HG03520 (cell line): ENCODE measurements at regions not wholly inside any gene's neighbourhood (a gene's known extent, or its start where the extent isn't known, plus 50 kb on each side); places are given as distances from the start of the nearest gene placed in this dataset.

Source experiments
- ATAC-seq: cut with Tn5 transposase; IDR thresholded peaks from one replicate; pipeline ENCODE4 v1.9.1; 2021; ENCODE audit warnings: mild to moderate bottlenecking, moderate library complexity; ENCODE audit not compliant: unreplicated experiment

DNA sequence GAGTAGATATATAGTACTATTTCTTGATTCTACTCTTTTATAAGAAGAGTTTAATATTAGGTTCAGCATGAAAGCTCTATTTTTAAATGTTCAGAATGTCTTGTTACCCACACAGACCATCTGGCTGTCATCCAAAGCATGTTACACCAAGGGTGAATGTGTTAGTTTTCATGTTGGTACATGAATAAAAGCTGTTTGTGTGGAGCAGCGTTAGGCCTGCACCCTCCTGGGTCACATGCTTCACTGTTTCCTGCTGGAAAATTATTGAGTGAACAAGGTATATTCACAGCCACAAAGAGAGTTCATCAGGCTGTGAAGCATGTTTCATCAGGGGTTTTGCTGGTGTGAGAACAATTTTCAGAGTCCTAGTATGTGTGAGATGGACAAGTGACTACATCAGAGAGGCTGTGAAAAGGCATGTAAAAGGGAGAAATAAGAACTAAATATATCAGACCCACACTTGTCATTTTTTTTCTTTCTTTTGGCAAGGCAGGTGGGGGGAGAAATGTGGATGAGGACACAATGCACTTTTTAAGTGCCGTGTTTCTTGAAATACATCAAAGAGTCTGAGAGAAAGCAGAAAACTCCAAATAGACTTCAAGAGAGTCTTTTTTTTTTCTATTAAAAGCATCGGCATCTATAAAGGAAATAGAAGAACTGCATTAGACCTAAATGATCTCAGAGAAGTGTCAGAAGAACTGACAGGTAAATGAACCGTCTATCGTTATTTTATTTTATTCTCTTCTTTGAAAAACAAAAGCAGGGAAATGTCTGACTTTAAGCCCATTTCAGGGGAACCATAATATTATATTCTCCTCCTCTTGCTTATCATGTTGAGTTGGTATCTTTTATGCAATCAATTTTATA, 2429.7 kb downstream of the PCDH7 start:
- no peak for ATAC-seq

DNA sequence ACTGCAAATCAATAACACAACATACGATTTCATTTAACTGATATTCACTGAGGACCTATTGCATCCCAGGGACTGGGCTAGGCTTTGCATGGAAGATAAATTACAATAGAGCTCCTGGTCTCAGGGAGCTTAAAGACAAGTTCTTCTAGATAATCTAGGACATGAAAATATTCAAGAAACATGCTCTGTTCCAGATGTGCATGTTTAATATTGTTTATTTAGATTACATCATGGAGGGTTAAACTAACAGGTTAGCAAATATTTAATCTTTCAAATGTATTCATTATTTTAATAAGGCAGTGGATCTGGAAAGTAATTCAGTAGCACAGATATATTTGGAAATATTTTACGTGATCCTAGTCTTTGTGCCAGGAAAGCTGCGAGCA, 2430.3 kb downstream of the PCDH7 start:
- no peak for ATAC-seq

DNA sequence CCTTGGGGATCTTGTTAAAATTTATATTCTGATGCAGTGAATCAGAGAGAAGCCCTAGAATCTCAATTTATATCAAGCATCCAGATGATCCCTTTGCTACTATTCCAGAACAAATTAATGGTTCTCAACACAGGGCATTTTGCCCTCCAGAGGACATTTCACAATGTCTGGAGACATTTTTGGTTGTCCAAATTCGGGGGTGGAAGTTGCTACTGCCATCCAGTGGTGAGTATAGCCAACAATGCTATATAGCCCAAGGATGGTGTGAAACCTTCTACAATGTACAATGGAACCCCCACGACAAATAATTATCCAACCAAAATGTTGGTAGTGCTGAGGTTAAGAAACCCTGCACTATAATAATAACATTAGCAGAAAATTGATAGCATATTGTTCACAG, 2440.0 kb downstream of the PCDH7 start:
- ATAC-seq = no peak

DNA sequence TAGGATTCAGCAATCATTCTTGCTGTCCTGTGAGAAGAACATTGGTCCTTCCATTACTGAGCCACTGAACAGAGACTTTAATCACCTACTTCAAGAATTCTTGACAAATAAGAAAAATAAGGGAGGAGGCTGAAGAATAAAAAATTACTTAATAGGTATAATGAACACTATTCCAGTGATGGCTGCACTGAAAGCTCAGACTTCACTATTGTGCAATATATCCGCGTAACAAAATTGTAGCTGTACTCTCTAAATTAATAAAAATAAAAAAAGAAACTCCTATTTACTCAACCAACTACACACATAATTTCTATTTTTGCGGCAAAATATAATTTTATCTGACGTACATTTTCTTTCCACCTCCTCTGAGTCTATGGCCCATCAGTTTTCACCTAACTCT, 2441.0 kb downstream of the PCDH7 start:
- no peak for ATAC-seq

DNA sequence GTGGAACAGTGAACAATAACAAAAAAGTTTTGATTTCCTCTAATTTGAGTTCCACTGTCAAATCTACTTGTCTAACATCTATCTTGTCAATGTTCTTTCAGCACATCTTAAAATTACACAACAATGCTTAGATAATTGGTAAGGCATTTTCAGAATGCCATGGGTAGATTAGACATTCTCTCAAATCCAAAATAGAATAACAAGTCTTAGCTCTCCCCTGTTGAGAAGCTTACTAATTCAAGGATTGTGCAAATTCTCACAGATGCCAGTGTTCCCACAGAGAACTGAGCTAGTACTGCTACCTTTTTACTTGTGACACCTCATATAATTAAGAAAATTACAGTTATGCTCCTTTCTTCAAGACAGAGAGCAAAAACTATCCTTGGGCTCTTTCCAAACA, 2442.0 kb downstream of the PCDH7 start:
- no peak for ATAC-seq

DNA sequence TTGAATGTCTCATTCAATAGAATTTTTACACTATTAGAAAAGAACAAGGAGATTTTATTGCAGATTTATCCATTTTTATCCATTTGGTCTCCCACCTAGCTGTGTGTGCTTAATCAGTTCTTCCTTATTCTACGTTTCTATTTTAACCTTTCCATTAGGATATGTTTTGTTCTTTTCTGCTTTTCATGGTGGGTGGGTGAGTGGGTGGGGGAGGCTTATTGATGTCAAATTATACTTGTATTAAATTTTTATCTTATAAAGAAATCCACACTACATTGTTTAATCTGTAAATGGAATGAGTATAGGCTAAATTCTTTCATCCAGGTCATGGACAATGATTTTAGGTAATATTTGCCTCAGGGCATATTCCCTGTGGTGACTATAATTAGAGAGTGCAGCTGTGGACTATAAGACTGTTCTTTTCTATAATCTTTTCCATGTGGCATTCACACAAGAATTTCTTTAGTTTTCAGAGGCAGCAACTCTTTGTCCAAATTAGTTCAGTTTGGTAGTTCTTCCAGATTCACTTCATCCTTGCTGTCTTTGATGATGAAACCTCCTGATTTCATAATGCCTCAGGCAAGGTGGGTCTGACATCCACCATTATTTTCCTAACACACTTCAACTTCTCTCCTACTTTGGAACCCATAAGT, 2451.8 kb downstream of the PCDH7 start:
- ATAC-seq = no peak

DNA sequence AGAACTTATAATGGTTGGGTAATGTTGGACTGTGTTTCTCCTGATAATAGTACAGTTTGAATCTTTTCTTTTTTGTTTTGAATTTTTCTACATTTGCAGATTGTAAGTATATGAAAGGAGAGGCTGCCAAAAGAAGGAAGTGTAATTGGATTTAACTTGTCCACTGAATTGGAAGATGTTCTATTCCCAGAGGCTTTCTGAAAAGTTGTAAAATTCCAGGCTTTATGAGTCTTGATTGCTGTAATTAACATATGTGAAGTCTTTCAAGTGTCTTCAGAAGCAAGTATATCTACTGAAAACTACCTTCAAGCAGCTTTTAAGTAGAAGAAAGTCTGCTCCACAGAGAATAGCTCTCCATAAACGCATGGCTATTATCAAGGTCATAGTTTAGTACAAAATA, 2456.4 kb downstream of the PCDH7 start:
- no peak for ATAC-seq

DNA sequence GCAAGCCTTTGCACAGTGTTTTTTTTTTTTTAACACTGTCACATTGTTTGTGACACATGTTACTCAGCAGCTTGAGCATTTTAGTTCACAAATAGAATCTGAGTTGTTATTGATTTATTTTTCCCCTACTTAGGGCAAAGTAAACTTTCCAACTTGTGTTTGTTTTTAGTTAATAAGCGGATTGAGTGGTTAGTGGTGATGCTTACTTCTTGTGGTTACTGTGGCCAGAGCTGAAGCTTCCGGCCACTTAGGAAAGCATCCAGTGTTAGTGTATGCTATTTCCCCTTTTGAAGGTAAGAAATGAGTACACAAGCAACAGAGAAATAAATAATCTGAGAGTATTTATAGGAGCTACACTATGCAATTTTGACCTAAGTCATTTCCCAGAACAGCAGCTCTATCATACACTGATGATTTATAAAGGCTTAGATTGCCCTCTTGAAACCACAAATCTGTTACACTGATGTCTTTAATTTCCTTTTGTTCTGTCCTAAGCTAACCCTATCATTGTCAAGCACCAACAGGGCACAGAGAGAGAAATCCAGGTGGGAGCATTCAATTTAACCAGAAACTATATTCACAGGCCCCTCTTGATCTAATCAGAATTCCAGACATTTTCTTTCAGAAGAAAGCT, 2464.6 kb downstream of the PCDH7 start:
- peak; percentile 80 for ATAC-seq

DNA sequence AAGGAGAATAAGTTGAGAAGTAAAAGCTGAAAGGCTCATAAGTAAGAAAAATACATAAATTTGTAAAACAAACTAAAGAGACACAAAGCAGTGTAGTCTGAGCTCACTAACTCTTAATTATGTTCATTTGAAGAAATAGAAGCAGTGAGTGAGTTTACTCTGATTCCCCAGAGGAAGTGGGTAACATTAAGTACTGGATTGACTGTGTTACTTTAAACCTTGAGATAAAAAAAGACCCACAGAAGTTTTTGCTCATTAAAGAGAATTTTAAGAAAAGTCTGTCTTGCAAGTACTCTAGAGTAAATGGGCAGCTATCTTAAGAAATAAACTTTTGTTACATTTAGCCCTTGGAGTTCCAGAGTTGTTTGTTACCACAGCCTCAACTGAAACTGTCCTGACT, 2466.9 kb downstream of the PCDH7 start:
- ATAC-seq = no peak

DNA sequence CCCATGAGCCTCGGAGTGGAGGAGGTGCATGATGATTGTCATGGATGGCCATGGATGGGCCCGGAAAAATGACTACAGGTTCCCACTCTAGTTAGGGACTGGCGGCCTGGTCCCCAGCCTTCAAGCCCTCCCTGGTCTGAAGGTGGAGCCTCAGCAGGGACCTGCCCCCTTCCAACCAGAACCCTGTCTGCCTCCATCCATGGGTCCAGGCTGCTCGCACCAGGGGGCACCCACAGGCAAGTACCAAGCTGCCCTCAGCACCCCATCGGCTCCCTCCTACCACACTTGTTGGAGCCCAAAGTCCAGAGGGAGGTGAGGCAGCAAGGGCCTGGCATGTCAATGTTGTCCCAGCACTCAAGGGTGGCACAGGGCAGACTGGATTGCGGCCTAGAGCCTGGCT, 2468.6 kb downstream of the PCDH7 start:
- no peak for ATAC-seq

DNA sequence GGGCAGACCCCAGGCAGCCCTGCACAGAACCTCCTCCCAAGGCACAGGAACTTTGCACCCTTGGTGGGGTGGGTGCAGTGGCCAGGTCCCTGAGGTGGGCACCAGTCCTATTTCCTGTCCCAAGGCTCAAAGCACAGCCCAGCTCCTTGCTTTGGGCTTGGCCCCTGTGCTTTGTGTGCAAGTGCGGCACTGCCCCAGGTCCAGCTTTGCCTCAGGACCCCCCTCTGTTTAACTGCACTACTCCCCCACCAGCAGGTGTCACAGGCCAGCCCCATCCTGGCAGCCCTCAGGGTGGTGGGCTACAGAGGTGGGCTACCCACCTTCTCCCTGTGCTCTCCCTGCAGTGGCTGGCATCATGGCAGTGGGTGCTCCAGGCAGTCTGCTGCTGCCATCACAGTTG, 2469.0 kb downstream of the PCDH7 start:
- no peak for ATAC-seq

DNA sequence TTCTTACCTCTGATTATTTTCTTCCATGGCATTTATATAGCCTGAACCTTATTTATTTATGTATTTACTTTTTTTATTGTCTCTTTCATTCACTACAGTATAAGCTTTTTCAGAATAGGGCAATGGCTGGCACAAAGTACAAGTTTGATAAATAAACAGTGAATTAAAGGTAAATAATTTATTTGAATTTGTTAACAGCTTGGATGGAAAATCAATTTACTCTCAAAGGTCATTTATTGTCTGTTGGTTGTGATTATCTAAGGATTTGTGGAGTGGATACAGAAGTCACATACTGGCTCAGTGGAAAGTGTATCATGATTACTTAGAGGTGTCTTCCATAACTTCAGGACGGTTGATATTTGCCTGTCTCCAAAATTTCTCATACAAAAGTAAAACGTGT, 2472.9 kb downstream of the PCDH7 start:
- no peak for ATAC-seq

DNA sequence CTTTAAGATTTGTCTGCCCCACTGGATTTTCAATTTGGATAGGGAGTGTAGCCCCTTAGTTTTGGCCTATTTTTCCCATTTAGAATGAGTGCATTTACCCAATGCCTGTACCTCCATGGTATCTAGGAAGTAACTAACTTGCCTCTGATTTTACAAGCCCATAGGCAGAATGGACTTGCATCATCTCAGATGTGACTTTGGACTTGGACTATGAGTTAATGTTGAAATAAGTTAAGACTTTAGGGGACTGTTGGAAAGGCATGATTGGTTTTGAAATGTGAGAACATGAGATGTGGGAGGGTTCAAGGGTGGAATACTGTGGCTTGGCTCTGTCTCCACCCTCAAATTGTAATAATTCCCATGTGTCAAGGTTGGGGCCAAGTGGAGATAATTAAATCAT, 2480.2 kb downstream of the PCDH7 start:
- ATAC-seq = no peak

DNA sequence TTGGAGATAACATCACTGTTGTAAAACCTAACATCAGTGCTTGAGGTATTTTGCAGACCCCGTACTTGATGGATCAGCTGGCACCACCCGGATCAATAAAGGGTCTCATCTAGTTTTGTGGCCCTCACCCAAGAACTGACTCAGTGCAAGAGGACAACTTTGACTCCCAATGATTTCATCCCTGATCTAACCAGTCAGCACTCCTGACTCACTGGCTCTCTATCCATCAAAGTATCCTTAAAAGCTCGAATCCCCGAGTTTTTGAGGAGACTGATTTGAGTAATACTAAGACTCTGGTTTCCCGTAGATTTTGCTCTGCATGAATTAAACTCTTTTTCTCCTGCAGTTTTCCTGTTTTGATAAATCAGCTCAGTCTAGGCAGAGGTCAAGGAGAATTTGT, 2498.1 kb downstream of the PCDH7 start:
- no peak for ATAC-seq

DNA sequence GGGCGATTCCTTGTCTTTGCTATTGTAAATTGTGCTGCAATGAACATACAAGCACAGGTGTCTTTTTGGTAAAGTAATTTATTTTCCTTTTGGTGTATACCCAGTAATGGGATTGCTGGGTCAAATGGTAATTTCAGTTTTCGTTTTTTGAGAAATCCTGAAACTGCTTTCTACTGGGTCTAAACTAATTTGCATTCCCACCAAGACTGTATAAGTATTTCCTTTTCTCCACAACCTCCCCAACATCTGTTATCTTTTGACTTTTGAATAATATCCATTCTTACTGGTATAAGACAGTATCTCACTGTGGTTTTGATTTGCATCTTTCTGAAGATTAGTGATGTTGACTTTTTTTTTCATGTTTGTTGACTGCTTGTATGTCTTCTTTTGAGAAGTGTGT, 2506.0 kb downstream of the PCDH7 start:
- no peak for ATAC-seq

DNA sequence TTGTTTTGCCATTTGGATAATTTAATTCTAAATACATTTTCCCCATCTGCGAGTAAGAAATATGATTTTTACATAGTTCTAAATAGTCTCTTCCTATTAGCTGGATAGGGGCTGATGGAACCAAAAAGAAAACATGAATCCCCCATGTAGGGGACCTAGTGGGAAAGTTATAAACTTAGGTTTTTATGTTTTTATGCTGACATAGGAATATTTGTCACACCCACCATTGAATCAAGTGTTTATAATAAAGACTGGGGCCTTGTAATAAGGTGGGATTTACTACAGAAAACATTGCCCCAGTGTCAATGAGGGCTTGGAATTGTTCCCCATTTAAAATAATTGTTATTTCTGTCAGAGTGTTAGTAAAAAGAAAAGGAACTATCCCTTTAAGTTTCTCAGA, 2506.6 kb downstream of the PCDH7 start:
- no peak for ATAC-seq

DNA sequence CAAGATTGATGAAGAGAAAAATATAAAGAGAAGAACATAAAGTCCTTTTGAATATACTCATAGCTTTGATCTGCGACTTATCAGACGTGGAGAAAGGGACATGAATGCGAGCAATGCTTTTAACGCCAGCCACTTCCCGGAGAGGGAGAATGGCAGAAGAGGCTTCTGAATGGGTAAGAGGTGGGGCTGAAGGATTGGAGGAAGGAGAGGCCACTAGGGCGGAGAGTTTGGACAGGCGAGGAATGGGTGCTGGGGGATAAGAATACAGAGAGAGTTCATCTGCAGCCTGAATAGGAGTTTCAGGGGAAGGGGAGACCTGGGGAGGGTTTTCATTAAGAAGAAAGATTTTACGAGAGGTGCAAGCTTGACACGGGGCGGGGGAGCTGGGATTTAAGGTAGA, 2534.9 kb downstream of the PCDH7 start:
- ATAC-seq = no peak

DNA sequence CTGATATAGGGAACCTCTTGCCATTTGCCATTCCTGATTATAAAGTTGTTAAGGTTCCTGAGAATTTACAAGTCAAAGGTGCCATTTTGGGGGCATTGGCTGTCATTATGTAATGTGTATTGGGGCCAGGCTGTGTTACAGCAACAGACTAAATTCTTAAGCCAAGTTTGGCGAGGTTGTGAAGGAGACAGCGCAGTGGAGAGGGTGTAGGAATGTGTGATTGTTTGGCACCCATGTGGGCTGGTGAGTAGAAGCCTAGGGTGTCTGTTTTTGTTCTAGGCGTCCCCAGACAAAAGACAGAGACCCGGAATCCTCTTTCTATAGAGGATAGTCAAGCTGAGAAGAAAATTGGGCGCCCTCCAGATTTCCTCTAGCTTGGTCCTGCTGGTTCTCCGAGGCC, 2535.3 kb downstream of the PCDH7 start:
- ATAC-seq = no peak

DNA sequence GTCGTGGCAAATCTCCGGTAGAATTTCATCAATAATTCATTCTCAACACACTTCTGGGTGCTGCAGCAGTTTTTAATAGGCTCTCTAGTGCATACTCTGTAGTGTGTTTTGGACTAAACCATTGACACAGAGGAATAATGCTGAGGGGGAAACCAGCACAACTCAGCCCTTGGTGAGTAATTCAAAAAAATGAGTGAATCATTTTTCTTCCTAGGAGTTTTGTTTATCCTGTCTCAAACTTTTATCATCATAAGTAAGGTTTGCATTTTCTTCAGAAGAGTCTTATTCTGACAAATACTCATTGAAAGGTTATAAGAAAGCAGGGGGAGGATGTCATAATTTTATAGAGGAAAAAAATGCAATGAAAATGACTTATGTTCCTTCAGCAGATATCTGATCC, 2542.7 kb downstream of the PCDH7 start:
- ATAC-seq = no peak

DNA sequence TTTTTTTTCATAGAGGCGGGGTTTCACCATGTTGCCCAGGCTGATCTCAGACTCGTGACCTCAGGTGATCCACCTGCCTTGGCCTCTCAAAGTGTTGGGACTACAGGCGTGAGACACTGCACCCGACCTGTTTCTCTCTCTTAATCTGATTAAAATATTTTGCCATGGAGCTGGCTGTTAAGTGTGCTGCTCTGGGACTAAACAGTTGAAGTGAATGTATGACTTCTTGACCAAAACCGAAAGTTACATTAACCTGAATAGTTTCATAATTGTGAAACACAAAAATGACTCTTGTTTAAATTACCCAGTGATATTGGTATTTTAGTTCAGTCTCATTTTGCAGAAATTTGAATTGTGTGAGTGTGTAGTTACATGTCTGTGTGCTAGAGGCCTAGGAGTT, 2548.6 kb downstream of the PCDH7 start:
- no peak for ATAC-seq

DNA sequence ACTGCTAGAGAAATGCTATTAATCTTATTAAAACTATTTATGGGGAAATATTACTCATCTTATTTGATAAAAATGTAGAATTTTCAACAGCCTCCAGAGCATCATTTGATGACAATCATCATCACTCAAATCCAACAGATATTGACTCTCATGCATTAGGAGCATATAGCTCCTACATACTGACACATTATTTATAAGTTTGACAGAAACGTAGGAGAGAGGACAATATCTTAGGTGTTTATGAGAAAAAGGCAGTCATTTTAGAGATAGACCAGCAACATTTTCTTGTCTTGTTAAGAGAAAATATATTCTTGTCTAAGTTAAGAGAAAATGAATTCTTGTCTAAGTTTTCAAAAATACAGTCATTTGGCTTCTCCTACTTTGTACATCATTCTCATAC, 2550.2 kb downstream of the PCDH7 start:
- no peak for ATAC-seq

DNA sequence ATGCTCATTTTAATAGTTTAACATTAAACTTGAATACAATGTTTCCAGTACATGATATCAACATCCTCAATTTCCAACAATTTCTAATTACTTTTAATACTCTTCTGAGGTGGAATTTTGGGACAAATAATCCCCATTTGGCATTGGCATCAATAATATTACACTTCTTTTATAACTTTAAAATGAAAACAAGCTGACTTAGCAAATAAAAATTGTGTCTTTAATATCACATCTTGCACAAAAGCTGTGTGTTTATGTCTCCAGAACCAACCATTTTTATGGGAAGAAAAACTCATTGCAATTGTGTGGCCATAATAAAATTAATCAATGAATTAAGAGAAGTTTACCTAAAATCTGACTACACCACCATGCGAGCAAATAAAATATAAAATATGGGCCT, 2552.6 kb downstream of the PCDH7 start:
- ATAC-seq = no peak
